ENCODE measurements at regions not wholly inside any gene's neighbourhood (a gene's known extent, or its start where the extent isn't known, plus 50 kb on each side); places are given as distances from the start of the nearest gene placed in this dataset.
A peak's percentile ranks its signal among the peaks of the same experiment; 100 is the strongest.
"Not testable (repeated sequence)": the region's sequence is repeated elsewhere in the genome, so short reads cannot be mapped to it uniquely, and the experiment has no call there.

GRCh38 chr15:47099801-47100200 lies 617.5 kb upstream of the SEMA6D start:
- H3K36me3 Mint-ChIP-seq, H3K27me3 Mint-ChIP-seq, H3K4me3 Mint-ChIP-seq, H3K27ac Mint-ChIP-seq, H3K4me1 Mint-ChIP-seq, H3K9me3 Mint-ChIP-seq: not testable (repeated sequence)

GRCh38 chr15:47108800-47109199 lies 608.5 kb upstream of the SEMA6D start:
- not testable (repeated sequence) for H3K4me1 Mint-ChIP-seq, H3K27ac Mint-ChIP-seq, H3K27me3 Mint-ChIP-seq, H3K9me3 Mint-ChIP-seq, H3K36me3 Mint-ChIP-seq, H3K4me3 Mint-ChIP-seq

- no peak overlapping the region for H3K27ac Mint-ChIP-seq
- H3K4me1 Mint-ChIP-seq = no peaks in the 10 kb centered on the region
- no peaks in the 10 kb centered on the region for H3K36me3 Mint-ChIP-seq
- peaks cover 16% of the 10 kb centered on the region for H3K9me3 Mint-ChIP-seq
- no peaks in the 10 kb centered on the region for H3K27me3 Mint-ChIP-seq
- no peak overlapping the region for H3K4me3 Mint-ChIP-seq
Observed at GRCh38 chr15:47116698-47117097, 600.6 kb upstream of the SEMA6D start.

GRCh38 chr15:47119349-47119748 lies 598.0 kb upstream of the SEMA6D start:
- Mint-ChIP-seq H3K4me3 (no peak overlapping the region), H3K27ac (no peak overlapping the region), H3K27me3 (no peaks in the 10 kb centered on the region), H3K9me3 (peaks cover 16% of the 10 kb centered on the region), H3K36me3 (no peaks in the 10 kb centered on the region), H3K4me1 (no peaks in the 10 kb centered on the region)

GRCh38 chr15:47124430-47125102 lies 592.7 kb upstream of the SEMA6D start:
- Mint-ChIP-seq H3K36me3 (no peaks in the 10 kb centered on the region), H3K4me3 (no peak overlapping the region), H3K9me3 (peaks cover 7% of the 10 kb centered on the region), H3K27me3 (no peaks in the 10 kb centered on the region), H3K27ac (no peak overlapping the region), H3K4me1 (no peaks in the 10 kb centered on the region)

GRCh38 chr15:47129033-47129432 lies 588.3 kb upstream of the SEMA6D start:
- H3K4me3 Mint-ChIP-seq = no peak overlapping the region
- H3K27me3 Mint-ChIP-seq = no peaks in the 10 kb centered on the region
- H3K9me3 Mint-ChIP-seq = peaks cover 9% of the 10 kb centered on the region
- H3K36me3 Mint-ChIP-seq = no peaks in the 10 kb centered on the region
- H3K4me1 Mint-ChIP-seq = no peaks in the 10 kb centered on the region
- no peak overlapping the region for H3K27ac Mint-ChIP-seq

- H3K9me3 Mint-ChIP-seq, H3K36me3 Mint-ChIP-seq, H3K27ac Mint-ChIP-seq, H3K27me3 Mint-ChIP-seq, H3K4me1 Mint-ChIP-seq, H3K4me3 Mint-ChIP-seq: not testable (repeated sequence)
Observed at GRCh38 chr15:47131450-47131849, 585.9 kb upstream of the SEMA6D start.

- Mint-ChIP-seq H3K27ac (no peak overlapping the region), H3K27me3 (no peaks in the 10 kb centered on the region), H3K4me3 (no peak overlapping the region), H3K36me3 (no peaks in the 10 kb centered on the region), H3K9me3 (peaks cover 9% of the 10 kb centered on the region), H3K4me1 (no peaks in the 10 kb centered on the region)
Observed at GRCh38 chr15:47135267-47135666, 582.0 kb upstream of the SEMA6D start.

- Mint-ChIP-seq H3K9me3 (no peaks in the 10 kb centered on the region), H3K27me3 (no peaks in the 10 kb centered on the region), H3K27ac (no peak overlapping the region), H3K4me3 (no peak overlapping the region), H3K36me3 (no peaks in the 10 kb centered on the region), H3K4me1 (no peaks in the 10 kb centered on the region)
Observed at GRCh38 chr15:47136236-47136635, 581.1 kb upstream of the SEMA6D start.

GRCh38 chr15:47139965-47140364 lies 577.3 kb upstream of the SEMA6D start:
- Mint-ChIP-seq H3K4me1 (no peaks in the 10 kb centered on the region), H3K9me3 (peaks cover 13% of the 10 kb centered on the region), H3K36me3 (no peaks in the 10 kb centered on the region), H3K4me3 (no peak overlapping the region), H3K27me3 (no peaks in the 10 kb centered on the region), H3K27ac (no peak overlapping the region)

GRCh38 chr15:47157827-47158226 lies 559.5 kb upstream of the SEMA6D start:
- H3K4me3 Mint-ChIP-seq = no peak overlapping the region
- H3K36me3 Mint-ChIP-seq = no peaks in the 10 kb centered on the region
- H3K9me3 Mint-ChIP-seq = no peaks in the 10 kb centered on the region
- no peaks in the 10 kb centered on the region for H3K27me3 Mint-ChIP-seq
- H3K27ac Mint-ChIP-seq = no peak overlapping the region
- H3K4me1 Mint-ChIP-seq = no peaks in the 10 kb centered on the region

GRCh38 chr15:47158573-47158972 lies 558.7 kb upstream of the SEMA6D start:
- Mint-ChIP-seq H3K9me3 (no peaks in the 10 kb centered on the region), H3K4me1 (no peaks in the 10 kb centered on the region), H3K27me3 (no peaks in the 10 kb centered on the region), H3K36me3 (no peaks in the 10 kb centered on the region), H3K27ac (no peak overlapping the region), H3K4me3 (no peak overlapping the region)

GRCh38 chr15:47177177-47177576 lies 540.1 kb upstream of the SEMA6D start:
- H3K36me3 Mint-ChIP-seq = no peaks in the 10 kb centered on the region
- H3K27ac Mint-ChIP-seq = no peak overlapping the region
- no peaks in the 10 kb centered on the region for H3K4me1 Mint-ChIP-seq

GRCh38 chr15:47179988-47180387 lies 537.3 kb upstream of the SEMA6D start:
- Mint-ChIP-seq H3K27ac (no peak overlapping the region), H3K4me1 (peaks cover 9% of the 10 kb centered on the region), H3K9me3 (peaks cover 9% of the 10 kb centered on the region), H3K36me3 (peaks cover 3% of the 10 kb centered on the region), H3K27me3 (peaks cover 22% of the 10 kb centered on the region), H3K4me3 (no peak overlapping the region)

More at GRCh38 chr15:47177177-47177576, 540.1 kb upstream of the SEMA6D start:
- Mint-ChIP-seq H3K4me3 (no peak overlapping the region), H3K27me3 (peaks cover 3% of the 10 kb centered on the region), H3K9me3 (peaks cover 14% of the 10 kb centered on the region)

GRCh38 chr15:47182818-47183217 lies 534.5 kb upstream of the SEMA6D start:
- H3K4me3 Mint-ChIP-seq = no peak overlapping the region
- peaks cover 7% of the 10 kb centered on the region for H3K9me3 Mint-ChIP-seq
- peaks cover 37% of the 10 kb centered on the region for H3K27me3 Mint-ChIP-seq
- no peak overlapping the region for H3K27ac Mint-ChIP-seq
- H3K36me3 Mint-ChIP-seq = peaks cover 3% of the 10 kb centered on the region
- H3K4me1 Mint-ChIP-seq = peaks cover 9% of the 10 kb centered on the region

GRCh38 chr15:47184003-47184907 lies 533.0 kb upstream of the SEMA6D start:
- H3K4me1 Mint-ChIP-seq = peaks cover 9% of the 10 kb centered on the region
- H3K27me3 Mint-ChIP-seq = peaks cover 39% of the 10 kb centered on the region
- peaks cover 3% of the 10 kb centered on the region for H3K36me3 Mint-ChIP-seq
- no peak overlapping the region for H3K27ac Mint-ChIP-seq
- H3K4me3 Mint-ChIP-seq = peak overlapping the region; percentile 66
- peaks cover 4% of the 10 kb centered on the region for H3K9me3 Mint-ChIP-seq
